ENCODE measurements at regions not wholly inside any gene's neighbourhood (a gene's known extent, or its start where the extent isn't known, plus 50 kb on each side); places are given as distances from the start of the nearest gene placed in this dataset.

GRCh38 chr5:100275631-100276030, 259.5 kb upstream of the FAM174A start:
- no peaks in the 10 kb centered on the region for H3K23me2 ChIP-seq (ENCODE audit: insufficient read length, low read depth, low read length, poor library complexity, severe bottlenecking)
- no peak overlapping the region for H2BK120ac ChIP-seq (ENCODE audit: low read depth, low read length, poor library complexity, severe bottlenecking)
- no peak overlapping the region for H4K5ac ChIP-seq (ENCODE audit: insufficient read length, low read depth, low read length)
- H2AFZ ChIP-seq (ENCODE audit: low read length) = no peak overlapping the region
- H3K4me1 ChIP-seq (ENCODE audit: insufficient read depth, low read length) = no peaks in the 10 kb centered on the region
- H3K9me3 Mint-ChIP-seq = no peaks in the 10 kb centered on the region
- H3K23ac ChIP-seq (ENCODE audit: insufficient read length, low read depth, low read length) = no peak overlapping the region
- no peak overlapping the region for H2AK5ac ChIP-seq (ENCODE audit: insufficient read length, low read length)
- no peak for DNase-seq
- no peaks in the 10 kb centered on the region for H3K79me1 ChIP-seq (ENCODE audit: insufficient read depth, low read depth, low read length, poor library complexity, severe bottlenecking)
- H3K14ac ChIP-seq (ENCODE audit: insufficient read depth, low read length) = no peak overlapping the region
- no peak overlapping the region for H3K56ac ChIP-seq (ENCODE audit: insufficient read length, low read depth, low read length)
- H3K9me3 ChIP-seq (ENCODE audit: control insufficient read depth, low read depth, low read length) = no peaks in the 10 kb centered on the region
- no peak overlapping the region for H3K4me3 Mint-ChIP-seq
- no peaks in the 10 kb centered on the region for H3K4me1 Mint-ChIP-seq
- H2BK12ac ChIP-seq (ENCODE audit: insufficient read length, low read depth, low read length) = no peak overlapping the region
- H3K36me3 Mint-ChIP-seq (ENCODE audit: insufficient read depth in 1 of 3, low read depth in 3 of 3) = no peaks in the 10 kb centered on the region
- WGBS (ENCODE audit: extremely low coverage, insufficient read length, low lambda C conversion rate) = no CpG with 5 or more reads among the region's 1 CpG
- H4K20me1 ChIP-seq (ENCODE audit: control insufficient read depth, insufficient read depth, insufficient read length) = no peaks in the 10 kb centered on the region
- H2BK20ac ChIP-seq (ENCODE audit: low read depth, low read length, poor library complexity, severe bottlenecking) = no peak overlapping the region
- H3K9ac ChIP-seq (ENCODE audit: extremely low read depth, insufficient read length, low read length) = no peak overlapping the region
- no peak overlapping the region for H3K4me2 ChIP-seq (ENCODE audit: insufficient read depth, insufficient read length, low read length)
- H3K27ac ChIP-seq (ENCODE audit: insufficient read length, low read depth, low read length) = no peak overlapping the region
- no peak for TF ChIP-seq CTCF (conservative IDR thresholded peaks at IDR 0.05)
- no peak overlapping the region for H3K27ac Mint-ChIP-seq
- no peak overlapping the region for H3K4ac ChIP-seq (ENCODE audit: low read depth, low read length)
- H3T11ph ChIP-seq (ENCODE audit: low read length) = no peak overlapping the region
- H2BK5ac ChIP-seq (ENCODE audit: insufficient read length, low read length) = no peak overlapping the region
- no peaks in the 10 kb centered on the region for H3K27me3 ChIP-seq (ENCODE audit: insufficient read depth, low read length)
- H4K8ac ChIP-seq (replicated peaks; ENCODE audit: insufficient read length, low read depth, low read length) = no peak overlapping the region
- H3K18ac ChIP-seq (ENCODE audit: insufficient read length, low read depth, low read length) = no peak overlapping the region
- no peak overlapping the region for H2BK15ac ChIP-seq (ENCODE audit: low read depth, low read length)
- H3K79me2 ChIP-seq (ENCODE audit: insufficient read depth, low read length) = no peaks in the 10 kb centered on the region
- no peak overlapping the region for H4K91ac ChIP-seq (ENCODE audit: insufficient read length, low read depth, low read length)
- H3K27me3 Mint-ChIP-seq (ENCODE audit: low read depth) = no peaks in the 10 kb centered on the region
